GM12878 (cell line): ENCODE measurements at regions not wholly inside any gene's neighbourhood (a gene's known extent, or its start where the extent isn't known, plus 50 kb on each side); places are given as distances from the start of the nearest gene placed in this dataset.
"Not testable (repeated sequence)": the region's sequence is repeated elsewhere in the genome, so short reads cannot be mapped to it uniquely, and the experiment has no call there.

Experiments
- ATAC-seq: fragments of 200-7000 bp; cut with Tn5 transposase; 3 replicates; pipeline ENCODE4 v1.9.1; 2020; ENCODE audit warnings: mild to moderate bottlenecking, moderate library complexity
- BruUV-seq: library from RNA; stranded (reverse); fragments of 400-500 nt; replicated peaks from 2 replicates; lab custom pipeline; 2021; lab: Mats Ljungman, UMichigan
- CTCF ChIA-PET: fragments of 300-600 bp; sonication (Branson Sonifier 250); formaldehyde crosslinking; extraction: SDS; loops from one replicate; lab custom pipeline; 2021; ENCODE audit warnings: inconsistent platforms; lab: Yijun Ruan, JAX
- POLR2A ChIA-PET: fragments of 350-600 bp; formaldehyde crosslinking; extraction: SDS; loops from one replicate; lab custom pipeline; 2021; ENCODE audit warnings: inconsistent platforms; lab: Charles Lee
- RAD21 ChIA-PET: fragments of 300-600 bp; sonication (Branson Sonifier 250); formaldehyde crosslinking; loops from one replicate; lab custom pipeline; 2023; ENCODE audit warnings: antibody characterized with exemption; ENCODE audit not compliant: unreplicated experiment; lab: Charles Lee
- SMC1A ChIA-PET: fragments of 300-600 bp; sonication (Branson Sonifier 250); formaldehyde crosslinking; loops from one replicate; lab custom pipeline; 2023; ENCODE audit not compliant: unreplicated experiment, uncharacterized antibody; lab: Charles Lee
- DNase-seq: peaks from one replicate; pipeline ENCODE4 v3.0.0-alpha.2; 2011; ENCODE audit warnings: low read depth, low spot score
- FAIRE-seq: peaks from 3 replicates; lab custom pipeline; 2011; peaks lifted over from hg19 to GRCh38; lab: Jason Lieb, UNC
- H2AFZ ChIP-seq: 2 replicates; pipeline ENCODE4 v1.6.0; 2011; ENCODE audit warnings: low read depth, low read length, control low read depth; ENCODE audit not compliant: control insufficient read depth
- H3K27ac ChIP-seq: 2 replicates; pipeline ENCODE4 v1.5.1; 2011; ENCODE audit warnings: control low read depth; ENCODE audit not compliant: control insufficient read depth, insufficient read depth
- H3K27me3 ChIP-seq, 2 experiments: replicated peaks in 1 of 2; 2 replicates each; pipeline versions ENCODE4 v1.6.0 to v1.6.1; 2011; ENCODE audit warnings: low read length in 1 of 2; ENCODE audit not compliant: control insufficient read depth in 2 of 2, insufficient read depth in 2 of 2
- H3K36me3 ChIP-seq, 2 experiments: 2 replicates each; pipeline ENCODE4 v1.5.1; 2011; ENCODE audit warnings: low read length in 1 of 2; ENCODE audit not compliant: control insufficient read depth in 2 of 2, insufficient read depth in 2 of 2
- H3K4me1 ChIP-seq: 2 replicates; pipeline ENCODE4 v1.6.1; 2011; ENCODE audit warnings: mild to moderate bottlenecking, low read length, moderate library complexity, mixed read lengths; ENCODE audit not compliant: control insufficient read depth, insufficient read depth
- H3K4me2 ChIP-seq: 2 replicates; pipeline ENCODE4 v1.6.0; 2011; ENCODE audit warnings: control low read depth; ENCODE audit not compliant: control insufficient read depth, insufficient read depth
- H3K4me3 ChIP-seq: fragments of 200-600 bp; sonication (generic); 2 replicates; pipeline ENCODE4 v1.5.1; 2016
- H3K79me2 ChIP-seq: 2 replicates; pipeline ENCODE4 v1.6.0; 2011; ENCODE audit warnings: low read length; ENCODE audit not compliant: control insufficient read depth, insufficient read depth
- H3K9ac ChIP-seq: 2 replicates; pipeline ENCODE4 v1.8.0; 2011; ENCODE audit warnings: low read length, control low read depth, mixed read lengths; ENCODE audit not compliant: control insufficient read depth, insufficient read depth
- H3K9me3 ChIP-seq: replicated peaks from 3 replicates; pipeline ENCODE4 v1.5.1; 2011; ENCODE audit warnings: mild to moderate bottlenecking, low read length; ENCODE audit not compliant: control insufficient read depth, insufficient read depth
- H4K20me1 ChIP-seq: 2 replicates; pipeline ENCODE4 v1.6.0; 2011; ENCODE audit not compliant: control insufficient read depth, insufficient read depth
- CREM ChIP-seq: IDR thresholded peaks from 2 replicates; pipeline ENCODE4 v1.6.1; 2014; ENCODE audit warnings: antibody characterized with exemption, low read depth
- MYC ChIP-seq: IDR thresholded peaks from 2 replicates; pipeline ENCODE4 v1.6.1; 2011; ENCODE audit warnings: mild to moderate bottlenecking, low read length, moderate library complexity, inconsistent platforms; ENCODE audit not compliant: insufficient read depth, insufficient replicate concordance, insufficient read length, severe bottlenecking
- NR2F1 ChIP-seq: fragments of 450-650 bp; conservative IDR thresholded peaks from 2 replicates; pipeline ENCODE4 v1.6.1; 2017; ENCODE audit warnings: mild to moderate bottlenecking
- RAD21 ChIP-seq: IDR thresholded peaks from 2 replicates; pipeline ENCODE4 v1.6.1; 2011; ENCODE audit warnings: mild to moderate bottlenecking, low read depth, low read length, moderate library complexity; ENCODE audit not compliant: insufficient read depth
- RFX5 ChIP-seq: IDR thresholded peaks from 2 replicates; pipeline ENCODE4 v1.6.1; 2011; ENCODE audit warnings: low read depth, low read length, improper control_type of control experiment
- USF2 ChIP-seq: IDR thresholded peaks from 2 replicates; pipeline ENCODE4 v1.6.1; 2011; ENCODE audit warnings: low read depth, low read length, improper control_type of control experiment, borderline replicate concordance
- ZBTB11 ChIP-seq: fragments of 450-650 bp; formaldehyde crosslinking; IDR thresholded peaks from 2 replicates; pipeline ENCODE4 v1.5.0; 2022; ENCODE audit warnings: mild to moderate bottlenecking, missing genetic modification characterization
- WGBS: methylation state at CpG from one replicate; pipeline ENCODE4 v1.1.6; 2016; ENCODE audit warnings: low lambda C conversion rate; ENCODE audit not compliant: insufficient replicate concordance, insufficient coverage; ENCODE audit errors: missing lambda C conversion rate; 5-methylcytosine and 5-hydroxymethylcytosine counted together
- in situ Hi-C: fragments of 300-500 bp; cut with MboI; formaldehyde crosslinking; loops from 9 replicates; pipeline ENCODE4 v1.14.3; 2018; ENCODE audit warnings: mixed read lengths
- intact Hi-C: fragments of 100-400 bp; cut with micrococcal nuclease; formaldehyde crosslinking; loops from one replicate; pipeline ENCODE4 v1.14.2; 2022; ENCODE audit not compliant: unreplicated experiment

- TF ChIP-seq NR2F1 (no peak), ZBTB11 (CRISPR knock-in tag) (no peak), RFX5 (no peak), CREM (no peak), MYC (no peak), USF2 (no peak), RAD21 (no peak)
- TF ChIP-seq, all 136 proteins: peak for 0
Observed at GRCh38 chrX:34238896-34239295, 106.8 kb upstream of the FAM47A start (continued).

GRCh38 chrX:34230156-34230555 is 98.0 kb upstream of the FAM47A start:
- H3K27me3 ChIP-seq, DNase-seq, H3K27ac ChIP-seq, H3K36me3 ChIP-seq, H2AFZ ChIP-seq, H3K4me1 ChIP-seq, CTCF ChIA-PET, H3K4me3 ChIP-seq, intact Hi-C loops, FAIRE-seq, in situ Hi-C loops, POLR2A ChIA-PET, H3K79me2 ChIP-seq, H4K20me1 ChIP-seq, SMC1A ChIA-PET, ATAC-seq, BruUV-seq, H3K9ac ChIP-seq, H3K4me2 ChIP-seq, RAD21 ChIA-PET, H3K9me3 ChIP-seq: not testable (repeated sequence)
- 19% methylated on average over 6 of the region's 6 CpGs for WGBS
